C4-2B (cell line): ENCODE measurements at regions not wholly inside any gene's neighbourhood (a gene's known extent, or its start where the extent isn't known, plus 50 kb on each side); places are given as distances from the start of the nearest gene placed in this dataset.
"Not testable (repeated sequence)": the region's sequence is repeated elsewhere in the genome, so short reads cannot be mapped to it uniquely, and the experiment has no call there.

Experiments
- H3K27ac ChIP-seq: fragments of 450-650 bp; 2 replicates; pipeline ENCODE4 v1.5.1; 2017
- CTCF ChIP-seq: fragments of 450-650 bp; conservative IDR thresholded peaks from 2 replicates; pipeline ENCODE4 v1.5.1; 2017; ENCODE audit warnings: mild to moderate bottlenecking
- ZFX ChIP-seq: fragments of 450-650 bp; IDR thresholded peaks from 2 replicates; pipeline ENCODE4 v1.6.1; 2017

GRCh38 chrX:3951859-3952258 is 238.4 kb upstream of the PRKX start:
- H3K27ac ChIP-seq: no peak overlapping the region
- TF ChIP-seq ZFX: no peak
- TF ChIP-seq CTCF: no peak

- H3K27ac ChIP-seq: no peak overlapping the region
- TF ChIP-seq ZFX: no peak
- TF ChIP-seq CTCF: no peak
These were observed 236.9 kb upstream of the PRKX start for GRCh38 chrX:3950373-3950772.

- H3K27ac ChIP-seq: no peak overlapping the region
- TF ChIP-seq ZFX: no peak
- no peak for TF ChIP-seq CTCF
These were observed 230.5 kb upstream of the PRKX start for GRCh38 chrX:3943965-3944364.

- H3K27ac ChIP-seq: no peak overlapping the region
- TF ChIP-seq ZFX (no peak), CTCF (peak; percentile 54)
These were observed 226.7 kb upstream of the PRKX start for GRCh38 chrX:3940000-3940610.

- TF ChIP-seq CTCF (no peak), ZFX (no peak)
- no peak overlapping the region for H3K27ac ChIP-seq
These were observed 225.1 kb upstream of the PRKX start for GRCh38 chrX:3938587-3938986.

GRCh38 chrX:3935196-3935595 is 221.7 kb upstream of the PRKX start:
- H3K27ac ChIP-seq: not testable (repeated sequence)

- H3K27ac ChIP-seq: not testable (repeated sequence)
These were observed 207.1 kb upstream of the PRKX start for GRCh38 chrX:3920424-3921017.

- H3K27ac ChIP-seq: not testable (repeated sequence)
These were observed 206.4 kb upstream of the PRKX start for GRCh38 chrX:3919668-3920423.

GRCh38 chrX:3914813-3915212 is 201.4 kb upstream of the PRKX start:
- H3K27ac ChIP-seq: not testable (repeated sequence)

- H3K27ac ChIP-seq: not testable (repeated sequence)
These were observed 200.6 kb upstream of the PRKX start for GRCh38 chrX:3914059-3914458.

GRCh38 chrX:3911012-3911411 is 197.6 kb upstream of the PRKX start:
- H3K27ac ChIP-seq: not testable (repeated sequence)

- not testable (repeated sequence) for H3K27ac ChIP-seq
These were observed 197.2 kb upstream of the PRKX start for GRCh38 chrX:3910611-3911010.

GRCh38 chrX:3905522-3906258 is 192.2 kb upstream of the PRKX start:
- H3K27ac ChIP-seq: not testable (repeated sequence)

- H3K27ac ChIP-seq: not testable (repeated sequence)
These were observed 188.8 kb upstream of the PRKX start for GRCh38 chrX:3902222-3902621.
